ENCODE measurements at regions not wholly inside any gene's neighbourhood (a gene's known extent, or its start where the extent isn't known, plus 50 kb on each side); places are given as distances from the start of the nearest gene placed in this dataset.

DNA sequence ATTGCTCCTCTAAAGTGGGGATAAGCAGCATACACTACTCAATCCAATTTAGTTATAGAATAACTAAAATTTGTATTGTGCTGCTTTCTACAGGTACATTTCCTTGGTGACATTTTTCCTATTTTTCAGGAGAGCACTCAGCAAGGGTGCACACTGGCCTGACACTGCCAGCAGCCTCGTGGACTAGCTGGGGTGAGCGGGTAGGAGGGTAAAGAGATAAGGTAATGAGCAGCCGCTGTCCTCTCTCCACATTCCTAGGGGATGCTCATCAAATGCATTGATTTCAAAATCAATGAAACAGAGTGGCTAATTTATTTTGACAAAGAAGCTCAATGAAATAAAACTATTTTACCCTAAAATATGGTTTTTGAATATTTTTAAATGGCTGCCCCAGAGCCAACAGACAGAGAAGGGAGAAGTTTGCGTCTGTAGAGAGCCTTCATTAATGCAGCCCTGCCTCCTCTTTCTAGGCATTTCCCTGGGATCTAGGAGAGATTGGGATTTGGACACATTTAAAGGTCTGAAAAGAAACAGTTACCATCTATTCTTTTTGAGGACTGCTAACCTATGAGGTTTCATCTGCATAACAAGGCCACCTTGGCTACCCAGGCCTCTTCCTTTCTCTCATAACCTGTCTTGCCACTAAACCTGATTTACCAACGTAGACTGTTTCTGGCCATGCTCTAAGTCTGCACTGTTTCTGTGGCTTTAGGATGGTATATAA is 561.0 kb downstream of the IPMK start:
- TF ChIP-seq SP1 (IDR thresholded peaks at IDR 0.05) (no peak), SP1 (CRISPR knock-in tag; IDR thresholded peaks at IDR 0.05) (no peak), ZNF274 (CRISPR knock-in tag; IDR thresholded peaks at IDR 0.05) (no peak), CREB1 (IDR thresholded peaks at IDR 0.05) (no peak), CREB1 (CRISPR knock-in tag; IDR thresholded peaks at IDR 0.05) (no peak), ZNF644 (CRISPR knock-in tag; IDR thresholded peaks at IDR 0.05; ENCODE audit: low read depth) (no peak), ZNF282 (IDR thresholded peaks at IDR 0.05; ENCODE audit: partially characterized antibody) (no peak)

Data from HepG2 (cell line).